ENCODE measurements at regions not wholly inside any gene's neighbourhood (a gene's known extent, or its start where the extent isn't known, plus 50 kb on each side); places are given as distances from the start of the nearest gene placed in this dataset.

GRCh38 chr3:31439890-31440750 lies 92.6 kb upstream of the STT3B start:
- no peak for DNase-seq

- DNase-seq = no peak
Measured at GRCh38 chr3:31440878-31441277, 91.8 kb upstream of the STT3B start.

DNA sequence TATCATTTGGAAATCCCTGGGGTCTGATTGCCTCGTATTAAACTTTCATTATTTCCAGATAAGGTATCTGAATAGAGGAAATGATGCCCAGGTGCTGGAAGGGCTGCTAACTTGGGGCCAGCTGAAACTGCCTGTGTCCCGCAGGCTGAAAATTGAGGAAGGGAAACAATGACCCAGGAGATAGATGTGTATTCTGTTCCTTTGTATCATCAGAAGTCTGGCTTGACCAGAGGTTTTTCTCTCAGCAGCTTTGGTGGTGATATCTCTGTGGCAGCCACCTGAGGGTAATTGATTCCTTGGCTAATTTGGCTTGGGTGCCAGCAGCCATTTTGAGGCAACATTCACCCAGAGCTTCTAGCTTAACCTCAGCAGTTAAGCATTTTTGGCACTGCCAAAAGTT lies 90.0 kb upstream of the STT3B start:
- DNase-seq = peak; percentile 58

- no peak for DNase-seq
Measured at GRCh38 chr3:31444220-31445142, 88.2 kb upstream of the STT3B start.

DNA sequence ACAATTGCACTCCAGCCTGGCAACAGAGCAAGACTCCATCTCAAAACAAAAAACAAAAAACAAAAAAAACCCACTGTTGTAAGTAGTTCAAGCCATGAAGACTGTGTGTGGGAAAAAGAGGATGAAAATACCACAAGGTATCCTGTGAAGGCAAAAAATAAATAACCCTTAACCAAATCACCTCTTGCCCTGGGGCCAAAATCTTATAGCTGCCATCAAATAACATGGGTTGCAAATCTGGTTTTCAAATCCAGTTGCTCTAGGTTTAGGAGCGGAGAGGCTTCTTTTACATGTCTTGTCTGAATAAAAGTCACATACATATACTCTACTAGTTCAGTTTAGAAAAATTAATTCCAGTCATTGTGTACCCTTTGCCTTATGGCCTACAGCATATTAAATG lies 87.0 kb upstream of the STT3B start:
- no peak for DNase-seq

- no peak for DNase-seq
Measured at GRCh38 chr3:31448035-31448881, 84.5 kb upstream of the STT3B start.

DNA sequence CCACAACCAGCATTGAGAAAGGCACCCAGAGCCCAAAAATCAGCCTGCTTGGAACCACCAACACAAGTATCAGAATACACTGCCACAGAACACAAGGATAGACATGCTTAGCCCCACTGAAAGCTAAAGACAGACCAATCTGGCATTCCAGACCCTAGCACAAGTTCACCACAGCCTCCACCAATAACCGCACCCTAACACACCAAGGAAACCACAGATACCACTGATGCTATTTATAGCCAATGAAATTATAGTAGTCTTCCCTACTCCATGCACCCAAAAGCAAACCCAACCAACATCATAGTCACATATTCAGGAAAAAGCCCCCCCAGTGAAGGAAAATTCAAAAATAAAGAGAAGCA lies 83.9 kb upstream of the STT3B start:
- no peak for DNase-seq

- DNase-seq = no peak
Measured at GRCh38 chr3:31449318-31449717, 83.4 kb upstream of the STT3B start.

- no peak for DNase-seq
Measured at GRCh38 chr3:31450345-31450744, 82.4 kb upstream of the STT3B start.

DNA sequence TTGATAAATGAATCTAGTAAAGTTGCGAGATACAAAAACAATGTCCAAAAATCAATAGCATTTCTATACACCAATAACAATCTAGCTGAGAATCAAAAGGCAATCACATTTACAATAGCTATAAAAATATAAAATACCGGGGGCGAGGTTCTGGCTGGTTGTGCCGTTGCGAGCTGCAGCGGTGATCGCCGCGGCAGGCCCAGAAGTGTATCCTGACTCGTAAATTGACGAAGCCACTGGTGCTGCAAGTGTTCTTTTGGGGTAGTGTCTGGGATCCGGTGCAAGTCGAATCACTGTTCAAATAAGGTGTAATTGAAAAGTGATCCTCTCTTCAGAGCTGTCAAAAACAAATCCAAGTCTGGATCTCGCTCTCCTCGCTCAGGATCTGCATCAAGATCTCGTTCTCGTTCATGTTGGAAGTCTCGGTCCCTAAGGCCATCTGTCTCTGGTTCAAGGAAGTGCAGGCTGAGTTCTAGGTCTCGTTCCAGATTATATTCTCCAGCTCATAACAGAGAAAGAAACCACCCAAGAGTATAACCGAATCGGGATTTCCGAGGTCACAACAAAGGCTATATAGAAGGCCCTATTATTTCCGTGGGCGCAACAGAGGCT lies 80.1 kb upstream of the STT3B start:
- DNase-seq = no peak

- DNase-seq = no peak
Measured at GRCh38 chr3:31453430-31453829, 79.3 kb upstream of the STT3B start.

DNA sequence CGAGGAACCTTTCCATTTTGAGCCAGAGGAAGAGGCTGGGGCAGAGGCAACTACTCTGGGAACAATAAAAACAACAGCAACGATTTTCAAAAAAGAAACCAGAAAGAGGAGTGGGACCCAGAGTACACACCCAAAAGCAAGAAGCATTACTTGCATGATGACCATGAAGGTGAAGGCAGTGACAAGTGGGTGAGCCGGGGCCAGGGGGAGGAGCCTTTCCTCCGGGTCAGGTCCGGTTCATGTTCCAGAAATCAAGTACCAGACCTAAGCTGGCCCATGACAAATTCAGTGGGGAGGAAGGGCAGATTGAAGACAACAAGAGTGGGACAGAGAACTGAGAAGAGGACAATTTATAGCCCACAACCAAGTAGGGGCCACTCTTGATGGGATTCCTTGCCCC lies 77.2 kb upstream of the STT3B start:
- no peak for DNase-seq

DNA sequence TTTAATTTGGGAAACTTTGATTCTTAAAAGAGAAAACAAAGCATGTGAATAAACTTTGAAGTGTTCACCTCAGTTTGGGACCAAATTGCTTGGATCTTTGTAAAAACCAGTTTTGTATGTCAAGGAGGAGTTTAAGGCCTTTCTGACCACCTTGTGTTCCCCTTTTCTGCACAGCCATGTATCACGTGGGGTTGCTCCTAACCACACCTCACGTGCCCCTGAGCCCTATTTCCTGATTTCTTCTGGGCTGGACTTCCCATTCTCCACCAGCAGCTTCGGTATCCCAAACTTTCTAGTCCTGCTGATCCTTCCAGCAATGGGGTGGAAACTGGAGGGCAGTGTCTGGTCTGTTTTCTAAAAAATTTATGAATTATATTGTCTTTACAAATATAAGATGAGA lies 76.4 kb upstream of the STT3B start:
- DNase-seq = no peak

DNA sequence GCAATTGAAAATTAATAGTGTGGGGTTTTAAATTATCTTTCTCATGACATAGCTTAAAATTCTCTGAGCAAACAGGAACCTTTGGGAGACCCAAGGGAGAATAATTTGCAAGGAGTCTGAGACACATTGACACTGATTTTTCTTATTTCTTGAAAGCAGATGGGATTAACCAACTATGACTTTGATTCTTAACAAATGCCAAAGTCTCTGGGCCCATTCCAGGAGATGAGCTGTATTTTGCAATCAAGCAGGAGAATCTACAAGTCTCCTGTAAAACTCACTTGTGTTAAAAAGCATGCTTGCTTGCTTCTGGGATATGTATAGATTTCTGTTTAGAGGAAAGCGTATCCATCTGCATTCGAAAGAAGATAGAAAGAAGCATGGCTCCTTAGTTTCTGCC lies 71.3 kb upstream of the STT3B start:
- no peak for DNase-seq

DNA sequence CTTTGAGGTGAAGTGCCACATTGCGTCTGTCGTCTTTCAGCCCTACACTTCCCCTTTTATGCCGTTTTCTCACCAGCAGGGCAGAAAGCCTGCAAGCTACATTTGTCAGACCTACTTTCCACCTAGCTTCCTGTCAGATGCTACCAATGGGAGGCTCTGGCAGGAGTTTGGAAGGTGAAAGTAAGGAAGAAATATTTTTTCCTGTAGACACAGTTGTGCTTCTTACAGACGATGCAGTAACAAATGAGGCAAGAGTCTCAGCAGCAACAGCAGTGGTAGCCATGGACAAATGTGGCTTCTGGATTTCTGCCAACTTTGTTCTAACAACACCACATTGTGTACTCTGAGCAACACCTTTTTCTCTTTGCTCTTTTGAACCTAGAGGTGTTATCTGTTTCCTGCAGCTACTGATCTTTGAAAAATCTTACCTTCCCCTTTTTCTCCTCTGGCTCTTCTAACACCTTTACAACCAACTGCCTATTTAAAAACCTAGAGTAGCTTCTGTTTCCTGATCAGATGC lies 70.6 kb upstream of the STT3B start:
- no peak for DNase-seq

- no peak for DNase-seq
Measured at GRCh38 chr3:31465999-31466398, 66.7 kb upstream of the STT3B start.

- no peak for DNase-seq
Measured at GRCh38 chr3:31466866-31467265, 65.9 kb upstream of the STT3B start.

DNA sequence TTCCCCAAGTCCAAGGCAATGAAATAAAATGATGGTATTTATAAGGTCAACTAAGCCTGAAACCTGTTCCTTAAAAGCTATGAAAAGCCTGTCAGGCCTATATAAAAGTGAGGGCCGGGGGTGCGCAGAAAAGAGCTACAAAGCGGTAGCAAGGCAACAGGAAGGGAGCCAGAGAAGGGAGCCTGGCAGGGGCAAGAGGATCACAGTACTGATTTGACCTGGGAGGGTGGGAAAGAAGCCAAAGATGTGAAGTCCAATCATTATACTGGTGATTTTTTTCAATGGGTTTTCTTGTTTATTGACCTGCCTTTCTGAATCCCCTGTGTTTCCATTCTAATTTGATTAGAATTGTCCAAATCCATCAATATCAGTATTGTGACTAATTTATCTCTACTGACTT lies 64.3 kb upstream of the STT3B start:
- no peak for DNase-seq

- DNase-seq = no peak
Measured at GRCh38 chr3:31469385-31469784, 63.3 kb upstream of the STT3B start.

DNA sequence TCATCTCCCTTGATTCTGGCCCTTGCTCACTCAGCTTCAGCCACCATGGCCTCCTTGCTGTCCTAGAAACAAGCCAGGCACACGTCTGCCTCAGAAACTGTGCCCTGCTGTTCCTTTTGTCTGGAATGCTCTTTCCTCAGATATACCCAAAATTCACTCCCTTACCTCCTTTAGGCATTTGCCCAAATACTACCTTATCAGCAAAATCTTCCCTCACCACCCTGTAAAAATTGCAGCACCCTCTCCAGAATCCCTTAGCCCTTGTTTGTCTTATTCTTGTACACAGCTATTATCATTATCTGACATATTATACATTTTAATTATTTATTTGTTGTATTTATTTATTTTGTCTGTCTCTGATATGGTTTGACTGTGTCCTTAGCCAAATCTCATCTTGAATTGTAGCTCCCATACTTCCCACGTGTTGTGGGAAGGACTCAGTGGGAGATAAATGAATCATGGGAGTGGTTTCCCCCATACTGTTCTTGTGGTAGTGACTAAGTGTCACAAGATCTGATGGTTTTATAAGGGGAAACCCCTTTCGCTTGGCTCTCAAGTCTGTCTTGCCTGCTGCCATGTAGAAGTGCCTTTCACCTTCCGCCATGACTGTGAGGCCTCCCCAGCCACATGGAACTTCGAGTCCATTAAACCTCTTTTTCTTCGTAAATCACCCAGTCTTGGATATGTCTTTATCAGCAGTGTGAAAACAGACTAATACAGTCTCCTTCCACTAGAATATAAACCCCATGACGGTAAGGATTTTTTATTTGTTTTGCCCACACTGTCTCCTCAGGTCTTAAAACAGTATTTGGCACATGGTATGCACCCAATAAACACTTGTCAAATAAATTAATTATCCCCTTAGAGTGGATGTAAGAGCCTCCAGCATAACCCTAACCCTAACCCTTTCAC lies 60.0 kb upstream of the STT3B start:
- DNase-seq = no peak

- no peak for DNase-seq
Measured at GRCh38 chr3:31476209-31476608, 56.5 kb upstream of the STT3B start.
